HCT116 (cell line): ENCODE measurements at regions not wholly inside any gene's neighbourhood (a gene's known extent, or its start where the extent isn't known, plus 50 kb on each side); places are given as distances from the start of the nearest gene placed in this dataset.

Experiments
- ATAC-seq: fragments of 200-7000 bp; cut with Tn5 transposase; 2 replicates; pipeline ENCODE4 v1.9.1; 2020; ENCODE audit warnings: mild to moderate bottlenecking, moderate library complexity
- BruUV-seq: library from RNA; stranded (reverse); fragments of 400-500 nt; replicated peaks from 2 replicates; lab custom pipeline; 2021; lab: Mats Ljungman, UMichigan
- CTCF ChIA-PET: fragments of 300-600 bp; sonication (Branson Sonifier 250); formaldehyde crosslinking; loops from one replicate; lab custom pipeline; 2021; ENCODE audit warnings: antibody characterized with exemption; lab: Charles Lee
- POLR2A ChIA-PET: fragments of 300-600, 350-600 bp; sonication (Branson Sonifier 250); formaldehyde crosslinking; loops from one replicate; lab custom pipeline; 2021; ENCODE audit warnings: antibody characterized with exemption; lab: Charles Lee
- RAD21 ChIA-PET, 2 experiments: fragments of 300-600 bp; sonication (Branson Sonifier 250); formaldehyde crosslinking; loops; one replicate each; lab custom pipeline; 2023; ENCODE audit warnings: low total read pairs in 2 of 2; ENCODE audit not compliant: uncharacterized antibody in 2 of 2, unreplicated experiment in 2 of 2, low non-redundant PET in 1 of 2; lab: Charles Lee
- DNase-seq: peaks from one replicate; pipeline ENCODE4 v3.0.0-alpha.2; 2010; ENCODE audit warnings: low read depth, low spot score
- H2AFZ ChIP-seq: fragments of 200-600 bp; shearing (Covaris generic), sonication (generic); 2 replicates; pipeline ENCODE4 v1.6.1; 2017; ENCODE audit warnings: low read depth, mixed run types, mixed read lengths, antibody characterized with exemption, low read length; ENCODE audit not compliant: poor library complexity, severe bottlenecking
- H3K27ac ChIP-seq: 2 replicates; pipeline ENCODE4 v1.5.1; 2012; ENCODE audit warnings: low read depth, low read length
- H3K27me3 ChIP-seq: fragments of 200-600 bp; sonication (generic); 2 replicates; pipeline ENCODE4 v1.6.1; 2016; ENCODE audit warnings: mixed run types, low read length, mixed read lengths; ENCODE audit not compliant: insufficient read depth
- H3K36me3 ChIP-seq, 2 experiments: fragments of 200-500 bp in 1 of 2; fragments of 200-600 bp in 1 of 2; sonication (Bioruptor generic) in 1 of 2; sonication (generic) in 1 of 2; 2 replicates each; pipeline versions ENCODE4 v1.5.1 to v1.6.1; 2014 to 2016; ENCODE audit warnings: low read length in 2 of 2, inconsistent platforms in 1 of 2, mixed read lengths in 1 of 2, mixed run types in 1 of 2; ENCODE audit not compliant: insufficient read depth in 2 of 2, control insufficient read depth in 1 of 2
- H3K4me1 ChIP-seq, 2 experiments: fragments of 200-600 bp in 1 of 2; sonication (generic) in 1 of 2; 2 replicates each; pipeline versions ENCODE4 v1.5.1 to v1.6.1; 2012 to 2017; ENCODE audit warnings: low read length in 2 of 2, inconsistent platforms in 1 of 2, mild to moderate bottlenecking in 1 of 2, mixed read lengths in 1 of 2, mixed run types in 1 of 2, moderate library complexity in 1 of 2; ENCODE audit not compliant: insufficient read depth in 2 of 2, control insufficient read depth in 1 of 2
- H3K4me2 ChIP-seq: fragments of 200-600 bp; sonication (generic); 2 replicates; pipeline ENCODE4 v1.6.1; 2017; ENCODE audit warnings: mixed run types, low read length, mixed read lengths
- H3K4me3 ChIP-seq, 2 experiments: fragments of 200-600 bp in 1 of 2; sonication (generic) in 1 of 2; replicated peaks in 1 of 2; 2 replicates each; pipeline ENCODE4 v1.5.1; 2011 to 2016; ENCODE audit warnings: low read length in 2 of 2, control low read depth in 1 of 2, low read depth in 1 of 2, mild to moderate bottlenecking in 1 of 2, mixed read lengths in 1 of 2, mixed run types in 1 of 2
- H3K79me2 ChIP-seq: fragments of 200-600 bp; sonication (generic); 2 replicates; pipeline ENCODE4 v1.6.1; 2017; ENCODE audit warnings: mild to moderate bottlenecking, mixed run types, low read length, moderate library complexity, mixed read lengths; ENCODE audit not compliant: insufficient read depth
- H3K9ac ChIP-seq: fragments of 200-600 bp; sonication (generic); 2 replicates; pipeline ENCODE4 v1.6.1; 2016; ENCODE audit warnings: low read length, mixed read lengths
- H3K9me2 ChIP-seq: fragments of 200-600 bp; sonication (generic), shearing (Covaris generic); 2 replicates; pipeline ENCODE4 v1.6.1; 2017; ENCODE audit warnings: mixed run types, mild to moderate bottlenecking, moderate library complexity; ENCODE audit not compliant: insufficient read depth
- H3K9me3 ChIP-seq, 2 experiments: fragments of 200-500 bp in 1 of 2; fragments of 200-600 bp in 1 of 2; sonication (Bioruptor generic) in 1 of 2; sonication (generic) in 1 of 2; 2 replicates each; pipeline ENCODE4 v1.6.1; 2014 to 2017; ENCODE audit warnings: low read length in 2 of 2, mixed read lengths in 2 of 2, inconsistent platforms in 1 of 2, low read depth in 1 of 2, mild to moderate bottlenecking in 1 of 2, mixed run types in 1 of 2, moderate library complexity in 1 of 2; ENCODE audit not compliant: control insufficient read depth in 1 of 2, insufficient read depth in 1 of 2
- H4K20me1 ChIP-seq: fragments of 200-600 bp; sonication (generic), shearing (Covaris generic); 2 replicates; pipeline ENCODE4 v1.6.1; 2017; ENCODE audit warnings: mixed run types, mild to moderate bottlenecking, moderate library complexity; ENCODE audit not compliant: insufficient read depth
- ATF3 ChIP-seq: IDR thresholded peaks from 2 replicates; pipeline ENCODE4 v1.6.1; 2012
- CBX3 ChIP-seq: IDR thresholded peaks from 2 replicates; pipeline ENCODE4 v1.6.1; 2012; ENCODE audit warnings: low read depth
- CEBPB ChIP-seq: IDR thresholded peaks from 2 replicates; pipeline ENCODE4 v1.6.1; 2012; ENCODE audit warnings: low read depth
- CTCF ChIP-seq, 3 experiments: fragments of 200-600 bp in 1 of 3; sonication (generic) in 1 of 3; IDR thresholded peaks in 2 of 3; conservative IDR thresholded peaks in 1 of 3; 2 replicates each; pipeline ENCODE4 v1.5.1; 2012 to 2017; ENCODE audit warnings: low read depth in 2 of 3, low read length in 2 of 3, antibody characterized with exemption in 1 of 3, borderline replicate concordance in 1 of 3, control low read depth in 1 of 3, mild to moderate bottlenecking in 1 of 3, mixed read lengths in 1 of 3, mixed run types in 1 of 3, moderate library complexity in 1 of 3; ENCODE audit not compliant: insufficient read depth in 1 of 3
- EGR1 ChIP-seq: IDR thresholded peaks from 2 replicates; pipeline ENCODE4 v1.6.1; 2012; ENCODE audit warnings: low read depth
- ELF1 ChIP-seq: IDR thresholded peaks from 2 replicates; pipeline ENCODE4 v1.6.1; 2012; ENCODE audit warnings: low read depth, borderline replicate concordance
- EZH2 ChIP-seq: fragments of 200-600 bp; sonication (generic); IDR thresholded peaks from 2 replicates; pipeline ENCODE4 v1.6.1; 2017; ENCODE audit warnings: antibody characterized with exemption, mixed run types
- EZH2phosphoT487 ChIP-seq: fragments of 200-600 bp; IDR thresholded peaks from 2 replicates; pipeline ENCODE4 v1.6.1; 2018; ENCODE audit warnings: antibody characterized with exemption, borderline replicate concordance
- FOSL1 ChIP-seq: IDR thresholded peaks from 2 replicates; pipeline ENCODE4 v1.6.1; 2012; ENCODE audit warnings: low read depth
- JUND ChIP-seq: IDR thresholded peaks from 2 replicates; pipeline ENCODE4 v1.6.1; 2012
- POLR2A ChIP-seq: IDR thresholded peaks from 2 replicates; pipeline ENCODE4 v1.7.0; 2011; ENCODE audit warnings: borderline replicate concordance; ENCODE audit not compliant: insufficient read depth, insufficient read length; ENCODE audit errors: extremely low read depth
- POLR2AphosphoS5 ChIP-seq: IDR thresholded peaks from 2 replicates; pipeline ENCODE4 v1.6.1; 2011; ENCODE audit warnings: mild to moderate bottlenecking, low read depth, low read length, moderate library complexity
- REST ChIP-seq: IDR thresholded peaks from 2 replicates; pipeline ENCODE4 v1.6.1; 2012; ENCODE audit warnings: low read depth
- SP1 ChIP-seq: IDR thresholded peaks from 2 replicates; pipeline ENCODE4 v1.6.1; 2012; ENCODE audit warnings: low read depth
- YY1 ChIP-seq: IDR thresholded peaks from 2 replicates; pipeline ENCODE4 v1.6.1; 2011; ENCODE audit warnings: low read length, low read depth, moderate library complexity, mild to moderate bottlenecking; ENCODE audit not compliant: insufficient replicate concordance; ENCODE audit errors: extremely low read depth
- ZBTB33 ChIP-seq: IDR thresholded peaks from 2 replicates; pipeline ENCODE4 v1.6.1; 2011; ENCODE audit warnings: mild to moderate bottlenecking, low read length, moderate library complexity; ENCODE audit not compliant: insufficient replicate concordance; ENCODE audit errors: extremely low read depth
- ZNF274 ChIP-seq: fragments of 200-500 bp; sonication (Bioruptor generic); IDR thresholded peaks from 2 replicates; pipeline ENCODE4 v1.6.1; 2014; ENCODE audit warnings: mild to moderate bottlenecking, low read depth, low read length, inconsistent platforms
- intact Hi-C: fragments of 100-400 bp; cut with micrococcal nuclease; formaldehyde crosslinking; loops from 2 replicates; pipeline ENCODE4 v1.10.0; 2022

GRCh38 chr11:43546561-43547429, 133.7 kb upstream of the HSD17B12 start:
- H3K9me3 ChIP-seq, result no peaks in the 10 kb centered on the region
- BruUV-seq, result no TSS peak
- no peaks in the 10 kb centered on the region for H3K4me1 ChIP-seq
- POLR2A ChIA-PET, result no interaction called here
- H3K27ac ChIP-seq, result no peak overlapping the region
- no peak overlapping the region for H2AFZ ChIP-seq
- H3K79me2 ChIP-seq, result no peaks in the 10 kb centered on the region
- peaks cover 6% of the 10 kb centered on the region; the same call in 1 of the 2 replicates for H3K27me3 ChIP-seq
- TF ChIP-seq CTCF (IDR thresholded peaks at IDR 0.05 in 2 of 3, conservative IDR thresholded peaks at IDR 0.05 in 1 of 3; ENCODE audit: borderline replicate concordance in 1 of 3, insufficient read depth in 1 of 3, low read depth in 2 of 3, low read length in 2 of 3) (no peak), EGR1 (no peak), ELF1 (no peak), CBX3 (no peak), SP1 (no peak), ATF3 (no peak), ZBTB33 (no peak), POLR2A (no peak), ZNF274 (no peak), EZH2phosphoT487 (no peak), REST (no peak), EZH2 (no peak), JUND (no peak), CEBPB (no peak), POLR2AphosphoS5 (no peak), YY1 (no peak), FOSL1 (no peak)
- CTCF ChIA-PET, result no interaction called here
- no peaks in the 10 kb centered on the region for H4K20me1 ChIP-seq
- no peak overlapping the region for H3K4me3 ChIP-seq
- no peak overlapping the region for H3K4me2 ChIP-seq
- RAD21 ChIA-PET, result no interaction called here
- no peaks in the 10 kb centered on the region for H3K36me3 ChIP-seq
- intact Hi-C loops, result no loop called here
- no peak overlapping the region for H3K9ac ChIP-seq
- DNase-seq (no peak), ATAC-seq (no peak)
- H3K9me2 ChIP-seq, result no peaks in the 10 kb centered on the region
